ENCODE measurements at regions not wholly inside any gene's neighbourhood (a gene's known extent, or its start where the extent isn't known, plus 50 kb on each side); places are given as distances from the start of the nearest gene placed in this dataset.

DNA sequence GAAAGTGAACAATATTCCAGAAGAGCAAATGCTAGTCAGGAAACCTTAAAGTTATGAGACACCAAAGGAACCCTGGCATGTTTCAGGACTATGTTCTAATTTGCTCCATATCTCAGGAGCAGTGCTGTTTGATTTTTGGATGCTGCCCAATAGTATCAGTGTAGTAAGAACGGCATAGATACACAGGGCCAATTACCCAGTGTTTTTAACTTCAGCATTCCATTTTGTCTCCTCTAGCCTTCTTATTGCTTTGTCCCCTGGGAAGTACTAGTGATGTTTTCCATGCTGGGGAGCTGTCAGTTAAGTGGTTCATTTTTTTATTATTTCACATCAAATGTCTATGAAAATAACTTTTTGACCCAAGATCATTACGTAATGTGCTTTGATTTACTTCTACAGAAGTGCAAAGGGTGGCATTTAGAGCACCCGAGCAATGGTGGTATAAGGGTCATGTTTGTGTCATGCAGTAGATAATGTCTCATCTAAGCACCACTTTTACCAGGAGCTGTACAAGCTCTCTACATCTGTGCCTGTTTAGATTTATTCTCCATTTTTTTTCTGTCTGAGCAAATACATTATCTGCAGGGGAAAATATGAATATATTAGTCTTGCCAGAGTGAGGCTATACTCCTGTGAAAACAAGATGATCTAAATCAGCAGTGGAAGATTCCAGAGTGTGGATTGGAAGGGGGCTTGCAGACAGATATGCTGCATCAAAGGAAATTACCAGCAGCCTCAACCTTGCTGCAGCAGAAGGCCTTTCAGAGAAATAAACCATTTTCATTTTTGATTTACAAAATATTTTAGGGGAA is 198.8 kb upstream of the OPRM1 start:
- Mint-ChIP-seq H3K36me3 (ENCODE audit: insufficient read depth in 1 of 3, low read depth in 3 of 3) (peaks cover 0 to 9% (median 0%) of the 10 kb centered on the region in 3 experiments; a peak in 3 of 7 replicates), H3K9me3 (peaks cover 3% of the 10 kb centered on the region in 2 experiments; a peak in 3 of 5 replicates), H3K4me3 (no peak overlapping the region), H3K4me1 (peaks cover 32 to 49% of the 10 kb centered on the region in 2 experiments), H3K27ac (no peak overlapping the region), H3K27me3 (ENCODE audit: low read depth) (no peaks in the 10 kb centered on the region)
- H3K4me1 ChIP-seq (ENCODE audit: insufficient read depth, low read length) = peaks cover 7% of the 10 kb centered on the region; the same call in 1 of the 2 replicates
- no peaks in the 10 kb centered on the region for H3K27me3 ChIP-seq (ENCODE audit: insufficient read depth, low read length)
- H3K4me2 ChIP-seq (ENCODE audit: insufficient read depth, insufficient read length, low read length) = no peak overlapping the region
- no peak overlapping the region for H3K27ac ChIP-seq (ENCODE audit: insufficient read length, low read depth, low read length)
- H3K79me1 ChIP-seq (ENCODE audit: insufficient read depth, low read depth, low read length, poor library complexity, severe bottlenecking) = no peaks in the 10 kb centered on the region
- no peaks in the 10 kb centered on the region for H3K23me2 ChIP-seq (ENCODE audit: insufficient read length, low read depth, low read length, poor library complexity, severe bottlenecking)
- H2BK5ac ChIP-seq (ENCODE audit: insufficient read length, low read length) = no peak overlapping the region
- H2AK5ac ChIP-seq (ENCODE audit: insufficient read length, low read length) = no peak overlapping the region
- no peak overlapping the region for H3K18ac ChIP-seq (ENCODE audit: insufficient read length, low read depth, low read length)
- no peaks in the 10 kb centered on the region for H3K79me2 ChIP-seq (ENCODE audit: insufficient read depth, low read length)
- H4K91ac ChIP-seq (ENCODE audit: insufficient read length, low read depth, low read length) = no peak overlapping the region
- H3K14ac ChIP-seq (ENCODE audit: insufficient read depth, low read length) = no peak overlapping the region
- H4K20me1 ChIP-seq (ENCODE audit: control insufficient read depth, insufficient read depth, insufficient read length) = no peaks in the 10 kb centered on the region
- H2AFZ ChIP-seq (ENCODE audit: low read length) = no peak overlapping the region
- H4K5ac ChIP-seq (ENCODE audit: insufficient read length, low read depth, low read length) = no peak overlapping the region
- no peaks in the 10 kb centered on the region for H3K9me3 ChIP-seq (ENCODE audit: control insufficient read depth, low read depth, low read length)
- H2BK15ac ChIP-seq (ENCODE audit: low read depth, low read length) = no peak overlapping the region
- H2BK120ac ChIP-seq (ENCODE audit: low read depth, low read length, poor library complexity, severe bottlenecking) = no peak overlapping the region
- no peak for DNase-seq
- no peak overlapping the region for H3K9ac ChIP-seq (ENCODE audit: extremely low read depth, insufficient read length, low read length)
- no peak overlapping the region for H3K23ac ChIP-seq (ENCODE audit: insufficient read length, low read depth, low read length)
- H3T11ph ChIP-seq (ENCODE audit: low read length) = no peak overlapping the region
- no peak overlapping the region for H3K4ac ChIP-seq (ENCODE audit: low read depth, low read length)
- TF ChIP-seq, protein P1, sequence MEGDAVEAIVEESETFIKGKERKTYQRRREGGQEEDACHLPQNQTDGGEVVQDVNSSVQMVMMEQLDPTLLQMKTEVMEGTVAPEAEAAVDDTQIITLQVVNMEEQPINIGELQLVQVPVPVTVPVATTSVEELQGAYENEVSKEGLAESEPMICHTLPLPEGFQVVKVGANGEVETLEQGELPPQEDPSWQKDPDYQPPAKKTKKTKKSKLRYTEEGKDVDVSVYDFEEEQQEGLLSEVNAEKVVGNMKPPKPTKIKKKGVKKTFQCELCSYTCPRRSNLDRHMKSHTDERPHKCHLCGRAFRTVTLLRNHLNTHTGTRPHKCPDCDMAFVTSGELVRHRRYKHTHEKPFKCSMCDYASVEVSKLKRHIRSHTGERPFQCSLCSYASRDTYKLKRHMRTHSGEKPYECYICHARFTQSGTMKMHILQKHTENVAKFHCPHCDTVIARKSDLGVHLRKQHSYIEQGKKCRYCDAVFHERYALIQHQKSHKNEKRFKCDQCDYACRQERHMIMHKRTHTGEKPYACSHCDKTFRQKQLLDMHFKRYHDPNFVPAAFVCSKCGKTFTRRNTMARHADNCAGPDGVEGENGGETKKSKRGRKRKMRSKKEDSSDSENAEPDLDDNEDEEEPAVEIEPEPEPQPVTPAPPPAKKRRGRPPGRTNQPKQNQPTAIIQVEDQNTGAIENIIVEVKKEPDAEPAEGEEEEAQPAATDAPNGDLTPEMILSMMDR (conservative IDR thresholded peaks at IDR 0.05) = no peak
- H3K56ac ChIP-seq (ENCODE audit: insufficient read length, low read depth, low read length) = no peak overlapping the region
- no peak overlapping the region for H2BK20ac ChIP-seq (ENCODE audit: low read depth, low read length, poor library complexity, severe bottlenecking)
- no CpG with 5 or more reads among the region's 3 CpGs for WGBS (ENCODE audit: extremely low coverage, insufficient read length, low lambda C conversion rate)
- H4K8ac ChIP-seq (replicated peaks; ENCODE audit: insufficient read length, low read depth, low read length) = no peak overlapping the region
- H2BK12ac ChIP-seq (ENCODE audit: insufficient read length, low read depth, low read length) = no peak overlapping the region
